Common myeloid progenitor, CD34-positive (primary cell): ENCODE measurements at regions not wholly inside any gene's neighbourhood (a gene's known extent, or its start where the extent isn't known, plus 50 kb on each side); places are given as distances from the start of the nearest gene placed in this dataset.
"Not testable (repeated sequence)": the region's sequence is repeated elsewhere in the genome, so short reads cannot be mapped to it uniquely, and the experiment has no call there.

ENCODE experiments used
- CTCF ChIA-PET: fragments of 350-600 bp; sonication (Branson Sonifier 250); formaldehyde crosslinking; loops from one replicate; lab custom pipeline; 2021; ENCODE audit warnings: antibody characterized with exemption; lab: Charles Lee
- POLR2A ChIA-PET: fragments of 350-600 bp; sonication (Branson Sonifier 250); formaldehyde crosslinking; loops from one replicate; lab custom pipeline; 2021; ENCODE audit warnings: antibody characterized with exemption; lab: Charles Lee
- DNase-seq, 3 donors: peaks; one replicate each; pipeline versions ENCODE4 v3.0.0 to v3.0.0-alpha.2; 2013
- H3K27ac ChIP-seq, 2 experiments: 1 replicate in 1 of 2; 2 replicates in 1 of 2; pipeline ENCODE4 v1.7.0; 2013; ENCODE audit warnings: inconsistent platforms in 2 of 2, low read length in 2 of 2, mild to moderate bottlenecking in 2 of 2, low read depth in 1 of 2, moderate library complexity in 1 of 2; ENCODE audit not compliant: severe bottlenecking in 2 of 2, insufficient read depth in 1 of 2, poor library complexity in 1 of 2
- H3K27me3 ChIP-seq, 5 experiments: replicated peaks in 2 of 5; 1 replicate in 3 of 5; 2 replicates in 2 of 5; pipeline versions ENCODE4 v1.6.1 to v1.7.0; 2013; ENCODE audit warnings: low read length in 4 of 5, mild to moderate bottlenecking in 2 of 5, moderate library complexity in 2 of 5, inconsistent platforms in 1 of 5; ENCODE audit not compliant: insufficient read depth in 5 of 5, control insufficient read depth in 4 of 5
- H3K36me3 ChIP-seq, 4 experiments: 1 replicate in 2 of 4; 2 replicates in 2 of 4; pipeline versions ENCODE4 v1.6.1 to v1.7.0; 2013; ENCODE audit warnings: low read length in 3 of 4, control low read depth in 1 of 4, mild to moderate bottlenecking in 1 of 4; ENCODE audit not compliant: control insufficient read depth in 4 of 4, insufficient read depth in 4 of 4
- H3K4me1 ChIP-seq, 4 experiments: 1 replicate in 3 of 4; 2 replicates in 1 of 4; pipeline versions ENCODE4 v1.6.1 to v1.7.1; 2013; ENCODE audit warnings: low read length in 3 of 4, mild to moderate bottlenecking in 3 of 4, control low read depth in 1 of 4, inconsistent platforms in 1 of 4, moderate library complexity in 1 of 4; ENCODE audit not compliant: control insufficient read depth in 4 of 4, insufficient read depth in 4 of 4; ENCODE audit errors: control extremely low read depth in 1 of 4
- H3K4me3 ChIP-seq, 7 experiments: 1 replicate in 4 of 7; 2 replicates in 3 of 7; pipeline versions ENCODE4 v1.5.1 to v1.7.0; 2013; ENCODE audit warnings: mild to moderate bottlenecking in 7 of 7, low read length in 6 of 7, moderate library complexity in 6 of 7, inconsistent platforms in 2 of 7, low read depth in 2 of 7, control low read depth in 1 of 7; ENCODE audit not compliant: insufficient read depth in 4 of 7, control insufficient read depth in 1 of 7; ENCODE audit errors: extremely low read depth in 1 of 7
- H3K9me3 ChIP-seq, 5 experiments: 1 replicate in 4 of 5; 2 replicates in 1 of 5; pipeline versions ENCODE4 v1.6.1 to v1.7.1; 2013; ENCODE audit warnings: low read length in 4 of 5, mild to moderate bottlenecking in 2 of 5, inconsistent platforms in 1 of 5, low read depth in 1 of 5, moderate library complexity in 1 of 5; ENCODE audit not compliant: control insufficient read depth in 4 of 5, insufficient read depth in 2 of 5; ENCODE audit errors: control extremely low read depth in 1 of 5
- WGBS: methylation state at CpG from one replicate; pipeline ENCODE4 v1.1.5; 2013; ENCODE audit not compliant: insufficient coverage; 5-methylcytosine and 5-hydroxymethylcytosine counted together

- DNase-seq, result no peak
- H3K27me3 ChIP-seq, result no peaks in the 10 kb centered on the region
- no peaks in the 10 kb centered on the region for H3K9me3 ChIP-seq
- ChIA-PET POLR2A (no interaction called here), CTCF (no interaction called here)
- no peak overlapping the region for H3K4me3 ChIP-seq
- no peak overlapping the region for H3K27ac ChIP-seq
- no peaks in the 10 kb centered on the region for H3K36me3 ChIP-seq
- WGBS, result 100% methylated on average over 1 of the region's 3 CpGs
- no peaks in the 10 kb centered on the region for H3K4me1 ChIP-seq
Measured at GRCh38 chr13:85982102-85982501, 182.9 kb upstream of the SLITRK6 start.

DNA sequence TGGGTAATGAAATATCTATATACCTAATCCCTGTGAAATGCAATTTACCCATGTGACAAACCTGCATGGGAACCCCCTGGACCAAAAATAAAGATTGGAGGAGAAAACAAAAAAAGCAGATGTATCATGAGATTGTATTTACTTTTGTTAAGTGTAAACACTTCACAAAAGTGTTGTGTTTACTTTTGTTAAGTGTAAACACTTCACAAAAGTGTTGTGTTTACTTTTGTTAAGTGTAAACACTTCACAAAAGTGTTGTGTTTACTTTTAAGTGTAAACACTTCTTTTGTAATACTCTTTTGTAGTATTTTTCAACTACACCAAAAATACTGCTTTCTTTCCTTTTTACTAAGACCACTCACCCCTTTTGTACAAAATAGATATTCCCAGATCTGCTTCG is 181.2 kb upstream of the SLITRK6 start:
- no CpG with 5 or more reads among the region's 1 CpG for WGBS
- POLR2A ChIA-PET, CTCF ChIA-PET, H3K27me3 ChIP-seq, H3K4me1 ChIP-seq, H3K9me3 ChIP-seq, H3K27ac ChIP-seq, DNase-seq, H3K36me3 ChIP-seq, H3K4me3 ChIP-seq: not testable (repeated sequence)

DNA sequence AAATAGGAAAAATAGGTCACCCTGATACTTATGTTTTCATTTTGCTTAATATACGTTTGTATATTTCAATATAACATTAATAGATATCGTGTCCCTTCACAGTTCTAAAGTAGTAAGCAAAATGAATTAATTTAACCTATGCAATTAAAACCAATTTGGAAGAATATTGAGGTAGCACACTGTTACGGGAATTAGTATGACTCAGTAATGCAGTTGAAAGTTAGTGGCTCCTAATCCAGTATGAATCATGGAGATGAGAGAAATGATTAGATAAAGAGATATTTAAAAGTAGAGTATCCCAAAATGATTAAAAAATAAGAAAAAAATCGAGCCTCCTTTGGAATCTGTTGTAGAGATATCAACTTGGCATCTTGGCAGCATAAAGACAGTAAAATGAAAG is 177.0 kb upstream of the SLITRK6 start:
- H3K36me3 ChIP-seq, result no peaks in the 10 kb centered on the region
- POLR2A ChIA-PET, result no interaction called here
- no peak overlapping the region for H3K4me3 ChIP-seq

DNA sequence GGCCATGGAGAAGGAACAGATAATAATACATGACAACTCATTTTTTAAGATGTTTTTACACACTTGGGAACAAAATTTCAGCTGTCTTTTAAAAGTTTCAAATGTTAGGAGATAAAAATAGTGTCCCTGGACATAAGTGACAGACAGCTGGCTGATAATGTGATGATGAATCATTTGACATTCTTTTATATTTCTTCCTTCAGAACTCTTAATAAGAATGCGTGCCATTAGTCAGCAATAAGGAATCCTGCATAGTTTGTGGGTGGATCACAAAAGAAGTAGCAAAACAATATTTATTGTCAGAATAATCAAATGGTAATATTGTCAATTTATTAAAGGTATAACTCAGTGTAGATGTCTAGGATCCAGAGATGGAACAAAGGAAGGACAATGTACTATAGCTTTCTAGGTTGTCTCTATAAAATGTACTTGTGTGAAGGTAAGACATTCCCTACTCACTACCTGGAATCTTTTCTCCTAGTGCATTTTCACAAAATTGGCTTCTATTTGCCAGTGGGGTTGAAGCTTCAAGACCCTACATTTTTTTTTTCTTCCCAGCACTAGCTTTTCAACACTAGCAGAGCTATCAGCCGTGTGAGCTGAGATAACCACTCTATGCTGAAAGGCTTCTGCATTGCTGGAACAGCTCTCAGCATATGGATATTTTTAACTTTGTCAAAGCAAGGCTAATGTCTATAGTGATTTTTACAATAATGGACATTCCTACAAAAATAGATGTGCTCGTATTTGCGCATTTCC is 175.6 kb upstream of the SLITRK6 start:
- ChIA-PET CTCF (no interaction called here), POLR2A (interaction anchor here (0.7 kb wide), 1 partner anchor 16 kb away, joined by 5 read pairs; no protein-coding TSS in a partner anchor)
- H3K4me3 ChIP-seq, result no peak overlapping the region
- H3K27ac ChIP-seq, result no peak overlapping the region
- no peaks in the 10 kb centered on the region for H3K27me3 ChIP-seq
- DNase-seq, result no peak
- H3K9me3 ChIP-seq, result no peaks in the 10 kb centered on the region
- H3K4me1 ChIP-seq, result no peaks in the 10 kb centered on the region
- 100% methylated on average over 1 of the region's 4 CpGs for WGBS
- no peaks in the 10 kb centered on the region for H3K36me3 ChIP-seq

More for the DNA sequence above, 177.0 kb upstream of the SLITRK6 start:
- 67% methylated on average over 1 of the region's 4 CpGs for WGBS
- no peaks in the 10 kb centered on the region for H3K9me3 ChIP-seq
- H3K27me3 ChIP-seq, result no peaks in the 10 kb centered on the region
- no peak overlapping the region for H3K27ac ChIP-seq
- no peaks in the 10 kb centered on the region for H3K4me1 ChIP-seq
- CTCF ChIA-PET, result no interaction called here
- DNase-seq, result no peak

- CTCF ChIA-PET, result no interaction called here
- no peak for DNase-seq
- H3K27me3 ChIP-seq, result no peaks in the 10 kb centered on the region
- H3K36me3 ChIP-seq, result no peaks in the 10 kb centered on the region
- H3K27ac ChIP-seq, result no peak overlapping the region
- H3K4me3 ChIP-seq, result no peak overlapping the region
- no peaks in the 10 kb centered on the region for H3K4me1 ChIP-seq
- H3K9me3 ChIP-seq, result peaks cover 0 to 1% (median 0%) of the 10 kb centered on the region in 5 experiments
- POLR2A ChIA-PET, result no interaction called here
Measured at GRCh38 chr13:85970727-85971126, 171.5 kb upstream of the SLITRK6 start.

GRCh38 chr13:85969331-85969730 is 170.1 kb upstream of the SLITRK6 start:
- Histone ChIP-seq H3K27ac (no peak overlapping the region), H3K4me1 (no peaks in the 10 kb centered on the region), H3K36me3 (no peaks in the 10 kb centered on the region), H3K9me3 (peaks cover 0 to 1% (median 0%) of the 10 kb centered on the region in 5 experiments), H3K27me3 (no peaks in the 10 kb centered on the region), H3K4me3 (no peak overlapping the region)
- ChIA-PET CTCF (no interaction called here), POLR2A (no interaction called here)
- DNase-seq, result no peak

DNA sequence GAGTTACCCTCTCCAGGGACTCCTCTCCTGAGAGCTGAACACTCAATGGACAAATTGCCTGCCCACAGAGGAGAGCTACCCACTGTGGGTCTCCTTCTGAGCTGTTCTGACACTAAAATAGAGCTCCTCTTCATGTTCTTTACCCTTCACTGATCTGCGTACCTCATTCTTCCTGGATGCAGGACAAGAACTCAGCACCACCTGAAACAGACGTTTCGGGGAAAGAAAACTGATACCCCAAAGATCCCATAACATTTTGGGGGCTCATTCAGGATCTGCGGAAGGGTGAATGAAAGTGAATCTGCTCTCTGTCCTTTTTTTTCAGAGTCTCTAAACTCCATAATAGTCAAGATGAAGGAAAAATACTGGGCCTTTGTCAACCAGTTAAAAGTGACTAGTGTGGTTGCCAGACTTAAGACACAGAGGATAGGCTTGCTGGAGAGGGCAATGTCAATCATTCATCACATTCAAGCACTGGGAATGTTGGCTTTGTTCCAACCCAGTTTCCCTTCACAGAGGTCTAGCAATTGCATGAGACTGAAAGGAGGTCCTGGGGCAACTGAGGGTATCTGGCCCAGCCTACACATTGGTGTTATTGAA is 136.7 kb upstream of the SLITRK6 start:
- DNase-seq, result no peak
- Histone ChIP-seq H3K4me1 (no peaks in the 10 kb centered on the region), H3K36me3 (no peaks in the 10 kb centered on the region), H3K27me3 (no peaks in the 10 kb centered on the region), H3K27ac (no peak overlapping the region), H3K9me3 (peaks cover 0 to 27% (median 9%) of the 10 kb centered on the region in 5 experiments), H3K4me3 (no peak overlapping the region)
- 85% methylated on average over 4 of the region's 4 CpGs for WGBS
- CTCF ChIA-PET, result no interaction called here
- POLR2A ChIA-PET, result no interaction called here
